GM12865 (cell line): ENCODE measurements at regions not wholly inside any gene's neighbourhood (a gene's known extent, or its start where the extent isn't known, plus 50 kb on each side); places are given as distances from the start of the nearest gene placed in this dataset.

Experiments used
- DNase-seq: peaks from one replicate; pipeline ENCODE4 v3.0.0; 2010; ENCODE audit warnings: low read depth
- H3K4me3 ChIP-seq: 2 replicates; pipeline ENCODE4 v1.5.1; 2011; ENCODE audit warnings: mild to moderate bottlenecking, low read depth, low read length, control low read depth
- CTCF ChIP-seq: IDR thresholded peaks from 2 replicates; pipeline ENCODE4 v1.5.1; 2011; ENCODE audit warnings: low read length, control low read depth, low read depth, inconsistent platforms; ENCODE audit not compliant: insufficient read depth; ENCODE audit errors: missing control alignments

DNA sequence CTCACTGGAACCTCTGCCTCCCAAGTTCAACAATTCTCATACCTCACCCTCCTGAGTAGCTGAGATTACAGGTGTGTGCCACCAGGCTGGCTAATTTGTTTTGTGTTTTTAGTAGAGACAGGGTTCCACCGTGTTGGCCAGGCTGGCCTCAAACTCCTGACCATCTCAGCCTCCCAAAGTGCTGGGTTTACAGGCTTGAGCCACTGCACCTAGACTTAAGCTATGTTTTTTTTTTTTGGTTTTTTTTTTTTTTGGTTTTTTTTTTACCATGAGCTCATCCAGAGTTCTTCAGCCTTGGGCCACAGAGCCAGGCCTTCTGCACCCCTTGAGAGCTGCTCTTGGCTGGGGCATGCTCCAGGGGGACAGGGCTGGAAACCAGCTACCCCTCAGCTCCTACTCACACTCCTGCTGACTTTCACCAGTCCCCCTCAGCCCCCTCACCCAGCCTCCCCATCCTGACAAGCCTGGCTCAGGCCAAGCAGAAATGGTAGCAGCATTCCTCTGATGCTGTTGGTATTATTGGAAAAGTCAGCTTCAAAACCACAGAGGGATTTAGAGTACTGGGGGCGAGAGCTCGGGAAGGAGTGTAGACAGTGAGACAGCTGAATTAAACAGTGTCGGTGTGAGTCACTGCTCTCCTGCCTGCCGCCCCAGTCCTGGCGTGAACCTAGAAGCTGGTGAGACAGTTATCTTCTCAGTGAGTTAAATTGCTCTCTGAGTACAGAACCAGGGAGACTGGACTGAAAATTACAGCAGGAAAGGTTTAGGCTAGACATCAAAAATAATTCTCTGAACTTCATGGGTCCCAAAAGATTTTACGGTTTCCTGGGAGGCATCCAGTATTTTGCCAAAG lies 63.7 kb downstream of the NAV1 start:
- DNase-seq, result no peak

DNA sequence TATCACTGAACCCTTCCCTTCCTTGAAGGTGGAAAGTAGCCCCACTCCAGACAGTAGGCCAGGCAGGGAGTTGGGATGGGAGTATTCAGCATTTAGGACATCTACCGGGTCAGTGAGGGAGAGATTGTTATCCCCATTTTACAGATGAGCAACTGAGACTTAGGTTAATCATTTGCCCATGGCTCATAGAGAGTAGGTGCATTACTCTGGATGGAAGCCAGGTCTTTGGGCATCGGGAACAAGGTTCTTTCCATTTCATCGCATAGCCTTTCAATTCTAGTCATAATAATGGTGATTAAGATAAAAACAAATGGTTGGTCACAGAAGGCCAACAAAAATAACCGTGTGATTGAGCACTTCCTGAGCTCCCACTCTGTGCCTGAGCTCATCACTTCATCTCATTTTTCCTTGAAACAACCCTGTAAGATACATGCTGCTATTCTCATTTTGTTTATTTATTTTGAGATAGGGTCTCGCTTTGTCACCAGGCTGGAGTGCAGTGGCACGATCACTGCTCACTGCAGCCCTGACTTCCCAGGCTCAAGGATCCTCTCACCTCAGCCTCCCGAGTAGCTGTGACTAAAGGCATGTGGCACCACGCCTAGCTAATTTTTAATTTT lies 64.8 kb downstream of the NAV1 start:
- no peak for DNase-seq
- H3K4me3 ChIP-seq, result no peak overlapping the region
- no peak for TF ChIP-seq CTCF

More for the DNA sequence above, 63.7 kb downstream of the NAV1 start:
- no peak overlapping the region for H3K4me3 ChIP-seq
- TF ChIP-seq CTCF, result no peak

GRCh38 chr1:201605385-201606010 lies 66.6 kb downstream of the NAV1 start:
- TF ChIP-seq CTCF, result no peak
- DNase-seq, result no peak
- no peak overlapping the region for H3K4me3 ChIP-seq

DNA sequence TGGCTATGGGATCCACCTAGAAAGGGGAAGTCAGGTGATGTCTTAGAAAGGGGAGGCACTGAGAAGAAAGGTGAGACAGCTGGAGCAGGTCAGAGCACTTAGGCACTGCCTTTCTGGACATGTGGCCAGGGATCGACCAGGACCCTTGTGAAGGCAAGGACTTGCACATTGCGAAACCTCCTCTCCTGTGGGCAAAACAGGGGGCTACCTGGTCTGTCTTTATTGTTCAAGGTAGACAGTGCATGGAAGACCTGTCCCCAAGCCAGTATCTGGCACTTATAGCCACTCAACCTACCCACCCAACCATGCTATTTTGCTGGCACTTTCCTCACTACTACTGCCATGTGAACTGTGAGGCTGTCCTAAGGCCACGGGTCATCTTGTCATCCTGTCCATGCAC lies 67.2 kb downstream of the NAV1 start:
- DNase-seq, result no peak
- no peak overlapping the region for H3K4me3 ChIP-seq
- TF ChIP-seq CTCF, result no peak

- TF ChIP-seq CTCF, result no peak
- no peak overlapping the region for H3K4me3 ChIP-seq
- no peak for DNase-seq
Observed at GRCh38 chr1:201606623-201607022, 67.7 kb downstream of the NAV1 start.

DNA sequence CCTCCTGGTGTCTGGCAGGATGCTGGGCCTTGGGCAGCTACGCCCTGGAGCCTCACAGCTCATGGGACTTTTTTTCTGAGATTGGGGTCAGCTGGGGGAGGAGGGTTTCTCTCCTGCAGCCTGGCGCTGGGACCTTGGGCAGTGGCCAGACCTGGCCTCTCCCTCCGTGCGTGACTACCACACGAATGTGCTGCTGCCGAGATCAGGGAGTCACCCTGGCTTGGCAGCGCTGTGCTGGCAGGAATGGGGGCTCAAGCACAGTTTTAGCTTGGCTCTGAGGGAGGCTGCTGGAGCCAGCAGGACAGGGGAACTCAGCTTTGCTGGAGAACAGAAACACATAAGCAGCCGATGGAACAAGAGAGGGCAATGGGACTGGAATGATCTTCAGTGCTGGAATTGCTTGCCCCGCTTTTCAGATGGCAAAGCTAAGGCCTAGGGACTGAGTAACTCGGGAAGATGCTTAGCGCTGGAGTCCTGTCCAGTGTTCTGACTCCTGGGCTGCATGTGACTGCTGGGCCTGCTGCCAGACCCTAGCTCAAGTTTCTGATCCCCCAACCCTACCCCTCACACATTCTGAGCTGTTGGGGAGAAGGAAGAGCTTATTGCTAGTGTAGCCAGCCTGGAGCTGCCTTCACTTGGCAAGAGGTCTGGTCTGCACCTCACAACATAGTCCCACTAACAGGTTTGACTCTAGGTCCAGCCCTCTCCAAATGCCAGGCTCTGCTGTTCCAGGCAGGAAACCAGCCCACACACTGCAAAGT lies 69.9 kb downstream of the NAV1 start:
- no peak overlapping the region for H3K4me3 ChIP-seq
- no peak for TF ChIP-seq CTCF
- no peak for DNase-seq
